Kidney epithelial cell (primary cell): ENCODE measurements at regions not wholly inside any gene's neighbourhood (a gene's known extent, or its start where the extent isn't known, plus 50 kb on each side); places are given as distances from the start of the nearest gene placed in this dataset.

ENCODE experiments used
- DNase-seq: peaks from one replicate; pipeline ENCODE4 v3.0.0-alpha.2; 2010; ENCODE audit warnings: low read depth
- H3K27me3 ChIP-seq: 2 replicates; pipeline ENCODE4 v1.6.0; 2011; ENCODE audit warnings: low read length; ENCODE audit not compliant: control insufficient read depth, insufficient read depth
- H3K36me3 ChIP-seq: 2 replicates; pipeline ENCODE4 v1.5.1; 2011; ENCODE audit warnings: low read length; ENCODE audit not compliant: control insufficient read depth, insufficient read depth
- H3K4me3 ChIP-seq: 2 replicates; pipeline ENCODE4 v1.5.1; 2011; ENCODE audit warnings: low read depth, mild to moderate bottlenecking, control low read depth, low read length
- CTCF ChIP-seq: IDR thresholded peaks from 2 replicates; pipeline ENCODE4 v1.5.1; 2011; ENCODE audit warnings: mild to moderate bottlenecking, moderate library complexity, low read length, control low read depth, inconsistent platforms; ENCODE audit not compliant: insufficient read depth, poor library complexity, severe bottlenecking

GRCh38 chr1:19569786-19570185 is 74.3 kb upstream of the NBL1 start:
- no peak for DNase-seq
- H3K4me3 ChIP-seq, result no peak overlapping the region
- H3K36me3 ChIP-seq, result no peaks in the 10 kb centered on the region
- no peak for TF ChIP-seq CTCF
- no peaks in the 10 kb centered on the region for H3K27me3 ChIP-seq

GRCh38 chr1:19567041-19567440 is 77.1 kb upstream of the NBL1 start:
- Histone ChIP-seq H3K36me3 (no peaks in the 10 kb centered on the region), H3K27me3 (no peaks in the 10 kb centered on the region), H3K4me3 (no peak overlapping the region)
- no peak for DNase-seq
- no peak for TF ChIP-seq CTCF

GRCh38 chr1:19564366-19564765 is 79.0 kb upstream of the CAPZB start:
- TF ChIP-seq CTCF, result no peak
- no peak overlapping the region for H3K4me3 ChIP-seq
- DNase-seq, result no peak
- no peaks in the 10 kb centered on the region for H3K36me3 ChIP-seq
- H3K27me3 ChIP-seq, result no peaks in the 10 kb centered on the region

DNA sequence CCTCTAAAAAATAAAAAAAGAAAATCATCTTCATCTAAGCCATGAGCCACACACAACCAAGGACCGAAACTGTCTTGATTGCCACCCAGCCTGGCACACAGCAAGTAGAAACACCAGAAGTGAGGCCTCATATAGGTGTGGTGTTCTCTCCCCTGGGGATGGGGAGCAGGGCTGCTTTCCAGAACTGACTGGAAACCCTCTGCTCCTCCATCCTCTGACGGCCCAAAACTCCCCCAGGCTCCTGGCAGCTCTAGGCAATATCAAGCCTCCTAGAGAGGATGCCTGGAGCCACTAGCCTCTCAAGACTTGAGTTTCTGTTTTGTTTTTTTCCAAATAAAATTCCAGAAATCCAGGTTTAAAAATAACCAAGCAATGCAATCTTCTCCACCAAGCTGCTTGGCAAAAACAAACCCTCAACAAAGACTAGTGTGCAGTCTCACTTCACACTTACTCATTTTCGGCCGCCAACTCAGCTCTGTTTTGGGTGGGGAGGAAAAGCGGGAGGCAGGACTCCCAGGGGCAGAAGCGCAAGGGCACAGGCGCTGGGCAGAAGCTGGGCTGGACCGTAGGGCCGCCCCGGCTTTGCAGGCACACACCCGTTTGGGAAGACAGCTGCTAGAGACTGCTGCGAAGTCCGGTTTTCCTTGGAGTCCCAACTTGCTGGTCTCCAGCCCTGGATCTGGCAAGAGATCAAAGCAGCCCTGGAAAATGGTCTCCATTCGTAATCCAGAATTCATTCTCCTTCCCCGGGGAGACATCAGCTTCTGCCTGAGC is 78.2 kb upstream of the CAPZB start:
- Histone ChIP-seq H3K36me3 (no peaks in the 10 kb centered on the region), H3K4me3 (no peak overlapping the region), H3K27me3 (no peaks in the 10 kb centered on the region)
- no peak for DNase-seq
- no peak for TF ChIP-seq CTCF

DNA sequence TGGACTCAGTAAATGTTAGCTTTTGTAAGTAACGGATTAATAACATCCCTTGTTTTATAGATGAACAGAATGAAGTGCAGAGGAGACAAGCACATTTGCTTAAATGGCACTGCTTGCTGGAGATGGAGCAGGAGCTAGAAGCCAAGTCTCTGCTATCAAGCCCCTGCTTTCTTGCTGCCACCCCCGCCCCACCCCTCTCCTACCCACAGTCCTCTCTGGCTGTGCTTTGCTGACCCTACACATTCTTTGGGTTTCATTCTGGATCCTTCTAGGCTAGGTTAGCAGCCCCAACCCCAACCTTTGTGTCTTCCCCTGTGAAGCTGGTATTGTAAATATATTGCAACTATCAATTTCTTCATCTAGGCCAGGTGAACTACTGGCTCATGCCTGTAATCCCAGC is 77.5 kb upstream of the CAPZB start:
- Histone ChIP-seq H3K27me3 (no peaks in the 10 kb centered on the region), H3K36me3 (no peaks in the 10 kb centered on the region), H3K4me3 (no peak overlapping the region)
- DNase-seq, result no peak
- TF ChIP-seq CTCF, result no peak

GRCh38 chr1:19560480-19560879 is 75.1 kb upstream of the CAPZB start:
- no peak for DNase-seq
- TF ChIP-seq CTCF, result no peak
- Histone ChIP-seq H3K27me3 (no peaks in the 10 kb centered on the region), H3K36me3 (no peaks in the 10 kb centered on the region), H3K4me3 (no peak overlapping the region)
